ENCODE measurements at regions not wholly inside any gene's neighbourhood (a gene's known extent, or its start where the extent isn't known, plus 50 kb on each side); places are given as distances from the start of the nearest gene placed in this dataset.

- Histone ChIP-seq H3F3A (ENCODE audit: insufficient read depth, low read length, poor library complexity, severe bottlenecking) (no peaks in the 10 kb centered on the region), H3K9me2 (ENCODE audit: insufficient read depth, low read length) (no peaks in the 10 kb centered on the region), H3K4me3 (ENCODE audit: low read length) (no peak overlapping the region), H3K36me3 (ENCODE audit: insufficient read depth, low read length) (no peaks in the 10 kb centered on the region), H3K27ac (ENCODE audit: low read length) (no peak overlapping the region), H2AFZ (ENCODE audit: low read depth, low read length) (no peak overlapping the region), H3K9ac (ENCODE audit: low read length) (no peak overlapping the region), H3K4me2 (ENCODE audit: low read length) (no peak overlapping the region), H4K20me1 (ENCODE audit: insufficient read depth) (no peaks in the 10 kb centered on the region), H3K27me3 (ENCODE audit: insufficient read depth, low read depth, low read length) (no peaks in the 10 kb centered on the region), H3K79me2 (replicated peaks; ENCODE audit: insufficient read depth, low read length) (no peaks in the 10 kb centered on the region), H3K9me3 (ENCODE audit: low read length) (no peaks in the 10 kb centered on the region)
- TF ChIP-seq POLR2AphosphoS5 (IDR thresholded peaks at IDR 0.05) (no peak), SMC3 (conservative IDR thresholded peaks at IDR 0.05; ENCODE audit: poor library complexity) (no peak), MXI1 (conservative IDR thresholded peaks at IDR 0.05; ENCODE audit: poor library complexity, severe bottlenecking) (no peak), EP300 (conservative IDR thresholded peaks at IDR 0.05; ENCODE audit: poor library complexity, severe bottlenecking) (no peak), RAD21 (conservative IDR thresholded peaks at IDR 0.05) (no peak), TAF1 (IDR thresholded peaks at IDR 0.05; ENCODE audit: low read depth) (no peak), EZH2 (IDR thresholded peaks at IDR 0.05; ENCODE audit: borderline replicate concordance, insufficient read depth, low read length, poor library complexity, severe bottlenecking) (no peak), REST (IDR thresholded peaks at IDR 0.05; ENCODE audit: borderline replicate concordance) (no peak), CTCF (IDR thresholded peaks at IDR 0.05; ENCODE audit: poor library complexity, severe bottlenecking) (no peak)
Observed at GRCh38 chr14:71711125-71711524, 221.1 kb upstream of the RGS6 start.

GRCh38 chr14:71711619-71712018, 220.6 kb upstream of the RGS6 start:
- no peak overlapping the region for H3K27ac ChIP-seq (ENCODE audit: low read length)
- H3K4me3 ChIP-seq (ENCODE audit: low read length) = no peak overlapping the region
- no peaks in the 10 kb centered on the region for H3K36me3 ChIP-seq (ENCODE audit: insufficient read depth, low read length)
- TF ChIP-seq SMC3 (conservative IDR thresholded peaks at IDR 0.05; ENCODE audit: poor library complexity) = no peak
- TF ChIP-seq REST (IDR thresholded peaks at IDR 0.05; ENCODE audit: borderline replicate concordance) = no peak
- no peak for TF ChIP-seq MXI1 (conservative IDR thresholded peaks at IDR 0.05; ENCODE audit: poor library complexity, severe bottlenecking)
- no peak for TF ChIP-seq EZH2 (IDR thresholded peaks at IDR 0.05; ENCODE audit: borderline replicate concordance, insufficient read depth, low read length, poor library complexity, severe bottlenecking)
- TF ChIP-seq POLR2AphosphoS5 (IDR thresholded peaks at IDR 0.05) = no peak
- no peaks in the 10 kb centered on the region for H4K20me1 ChIP-seq (ENCODE audit: insufficient read depth)
- no peaks in the 10 kb centered on the region for H3K9me2 ChIP-seq (ENCODE audit: insufficient read depth, low read length)
- no peaks in the 10 kb centered on the region for H3F3A ChIP-seq (ENCODE audit: insufficient read depth, low read length, poor library complexity, severe bottlenecking)
- no peak overlapping the region for H3K4me2 ChIP-seq (ENCODE audit: low read length)
- no peak overlapping the region for H3K9ac ChIP-seq (ENCODE audit: low read length)
- no peaks in the 10 kb centered on the region for H3K79me2 ChIP-seq (replicated peaks; ENCODE audit: insufficient read depth, low read length)
- H2AFZ ChIP-seq (ENCODE audit: low read depth, low read length) = no peak overlapping the region
- H3K27me3 ChIP-seq (ENCODE audit: insufficient read depth, low read depth, low read length) = no peaks in the 10 kb centered on the region
- H3K9me3 ChIP-seq (ENCODE audit: low read length) = no peaks in the 10 kb centered on the region
